Smooth muscle cell (in vitro differentiated cells): ENCODE measurements at regions not wholly inside any gene's neighbourhood (a gene's known extent, or its start where the extent isn't known, plus 50 kb on each side); places are given as distances from the start of the nearest gene placed in this dataset.

Experiments
- DNase-seq: peaks from one replicate; lab custom pipeline; 2025; ENCODE audit not compliant: unreplicated experiment; lab: John Stamatoyannopoulos, UW
- H2AFZ ChIP-seq: fragments of 200-600 bp; sonication (generic); 2 replicates; pipeline ENCODE4 v1.6.0; 2016; ENCODE audit warnings: antibody characterized with exemption, low read depth, mild to moderate bottlenecking
- H3F3A ChIP-seq: fragments of 200-600 bp; sonication (generic); 2 replicates; pipeline ENCODE4 v1.6.0; 2017; ENCODE audit warnings: antibody characterized with exemption, low read depth
- H3K27ac ChIP-seq: fragments of 200-600 bp; sonication (generic); 2 replicates; pipeline ENCODE4 v1.5.1; 2016; ENCODE audit warnings: low read depth, mild to moderate bottlenecking
- H3K27me3 ChIP-seq: fragments of 200-600 bp; sonication (generic); 2 replicates; pipeline ENCODE4 v1.6.1; 2016; ENCODE audit warnings: low read depth, mild to moderate bottlenecking
- H3K36me3 ChIP-seq: fragments of 200-600 bp; sonication (generic); 2 replicates; pipeline ENCODE4 v1.5.1; 2016; ENCODE audit warnings: low read depth
- H3K4me1 ChIP-seq: fragments of 200-600 bp; sonication (generic); 2 replicates; pipeline ENCODE4 v1.5.1; 2016; ENCODE audit warnings: low read depth
- H3K4me2 ChIP-seq: fragments of 200-600 bp; sonication (generic); 2 replicates; pipeline ENCODE4 v1.6.0; 2016; ENCODE audit warnings: mild to moderate bottlenecking
- H3K4me3 ChIP-seq: fragments of 200-600 bp; sonication (generic); 2 replicates; pipeline ENCODE4 v1.5.1; 2016; ENCODE audit warnings: mild to moderate bottlenecking
- H3K79me2 ChIP-seq: fragments of 200-600 bp; sonication (generic); 2 replicates; pipeline ENCODE4 v1.6.0; 2016; ENCODE audit warnings: low read depth, mild to moderate bottlenecking
- H3K9ac ChIP-seq: fragments of 200-600 bp; sonication (generic); 2 replicates; pipeline ENCODE4 v1.6.0; 2016; ENCODE audit warnings: low read depth
- H3K9me3 ChIP-seq: fragments of 200-600 bp; sonication (generic); replicated peaks from 2 replicates; pipeline ENCODE4 v1.5.1; 2016; ENCODE audit warnings: low read depth
- H4K20me1 ChIP-seq: fragments of 200-600 bp; sonication (generic); 2 replicates; pipeline ENCODE4 v1.6.0; 2016; ENCODE audit warnings: low read depth
- CTCF ChIP-seq: fragments of 200-600 bp; sonication (generic); IDR thresholded peaks from 2 replicates; pipeline ENCODE4 v1.5.1; 2017; ENCODE audit warnings: borderline replicate concordance, mild to moderate bottlenecking, antibody characterized with exemption; ENCODE audit not compliant: insufficient read depth, poor library complexity, severe bottlenecking
- WGBS: methylation state at CpG from one replicate; pipeline ENCODE4 v1.1.7; 2016; ENCODE audit warnings: low lambda C conversion rate; 5-methylcytosine and 5-hydroxymethylcytosine counted together

- Histone ChIP-seq H3F3A (no peaks in the 10 kb centered on the region), H2AFZ (no peak overlapping the region), H3K4me1 (no peaks in the 10 kb centered on the region), H3K27ac (no peak overlapping the region), H3K27me3 (no peaks in the 10 kb centered on the region), H3K4me2 (no peak overlapping the region), H3K9me3 (no peaks in the 10 kb centered on the region), H3K9ac (no peak overlapping the region), H3K36me3 (no peaks in the 10 kb centered on the region), H3K79me2 (no peaks in the 10 kb centered on the region), H3K4me3 (no peak overlapping the region), H4K20me1 (no peaks in the 10 kb centered on the region)
- DNase-seq: no peak
- no peak for TF ChIP-seq CTCF
- WGBS: 63% methylated on average over 4 of the region's 4 CpGs
Measured at GRCh38 chrX:9240956-9241355, 207.0 kb upstream of the FAM9B start.

- DNase-seq: no peak
- no peaks in the 10 kb centered on the region for H3F3A ChIP-seq
- no peaks in the 10 kb centered on the region for H3K36me3 ChIP-seq
- H3K4me2 ChIP-seq: no peak overlapping the region
- H4K20me1 ChIP-seq: no peaks in the 10 kb centered on the region
- no peak overlapping the region for H3K9ac ChIP-seq
- no peak for TF ChIP-seq CTCF
- WGBS: 77% methylated on average over 11 of the region's 11 CpGs
- H3K4me3 ChIP-seq: no peak overlapping the region
- H2AFZ ChIP-seq: no peak overlapping the region
- H3K9me3 ChIP-seq: no peaks in the 10 kb centered on the region
- H3K27ac ChIP-seq: no peak overlapping the region
- no peaks in the 10 kb centered on the region for H3K4me1 ChIP-seq
- H3K27me3 ChIP-seq: no peaks in the 10 kb centered on the region
- no peaks in the 10 kb centered on the region for H3K79me2 ChIP-seq
Measured at GRCh38 chrX:9241427-9241826, 207.5 kb upstream of the FAM9B start.

GRCh38 chrX:9249051-9249846, 215.3 kb upstream of the FAM9B start:
- Histone ChIP-seq H3K9me3 (no peaks in the 10 kb centered on the region), H3K9ac (no peak overlapping the region), H3K27ac (no peak overlapping the region), H2AFZ (no peak overlapping the region), H3F3A (no peaks in the 10 kb centered on the region), H3K79me2 (no peaks in the 10 kb centered on the region), H3K27me3 (no peaks in the 10 kb centered on the region), H4K20me1 (no peaks in the 10 kb centered on the region), H3K36me3 (no peaks in the 10 kb centered on the region), H3K4me1 (no peaks in the 10 kb centered on the region), H3K4me2 (no peak overlapping the region), H3K4me3 (no peak overlapping the region)
- 80% methylated on average over 8 of the region's 8 CpGs for WGBS
- TF ChIP-seq CTCF: no peak
- DNase-seq: no peak

- H3K79me2 ChIP-seq: no peaks in the 10 kb centered on the region
- no peaks in the 10 kb centered on the region for H3K27me3 ChIP-seq
- no peaks in the 10 kb centered on the region for H3F3A ChIP-seq
- no peaks in the 10 kb centered on the region for H3K9me3 ChIP-seq
- no peak overlapping the region for H2AFZ ChIP-seq
- no peak for DNase-seq
- no peak overlapping the region for H3K9ac ChIP-seq
- WGBS: 51% methylated on average over 4 of the region's 4 CpGs
- no peak overlapping the region for H3K4me3 ChIP-seq
- no peak overlapping the region for H3K4me2 ChIP-seq
- no peaks in the 10 kb centered on the region for H4K20me1 ChIP-seq
- no peak overlapping the region for H3K27ac ChIP-seq
- no peak for TF ChIP-seq CTCF
- H3K36me3 ChIP-seq: no peaks in the 10 kb centered on the region
- H3K4me1 ChIP-seq: no peaks in the 10 kb centered on the region
Measured at GRCh38 chrX:9252182-9252581, 212.7 kb upstream of the TBL1X start.
